ENCODE measurements at regions not wholly inside any gene's neighbourhood (a gene's known extent, or its start where the extent isn't known, plus 50 kb on each side); places are given as distances from the start of the nearest gene placed in this dataset.

DNA sequence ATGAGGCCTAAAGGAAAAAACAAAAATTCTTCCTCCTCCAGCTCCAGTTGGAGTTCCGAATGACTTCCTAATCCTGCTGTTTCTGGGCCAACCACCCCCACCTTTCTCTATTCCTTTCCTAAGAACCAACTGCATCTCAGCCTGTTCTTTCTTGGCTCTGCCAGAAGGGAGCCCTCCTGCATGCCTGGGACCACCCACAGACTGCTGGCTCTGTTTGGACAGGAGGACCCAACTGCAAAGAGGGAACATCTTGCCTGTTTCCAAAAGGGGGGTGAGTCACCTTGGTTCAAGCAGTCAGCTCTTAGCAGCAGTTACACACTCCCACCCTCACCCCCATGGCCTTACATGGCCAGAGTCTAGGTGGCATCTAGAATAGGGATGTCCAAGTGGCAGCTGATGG lies 116.0 kb upstream of the PRICKLE2 start:
- ATAC-seq (no peak), DNase-seq (no peak)
- intact Hi-C loops (cut with DNase I, micrococcal nuclease), result no loop called here

DNA sequence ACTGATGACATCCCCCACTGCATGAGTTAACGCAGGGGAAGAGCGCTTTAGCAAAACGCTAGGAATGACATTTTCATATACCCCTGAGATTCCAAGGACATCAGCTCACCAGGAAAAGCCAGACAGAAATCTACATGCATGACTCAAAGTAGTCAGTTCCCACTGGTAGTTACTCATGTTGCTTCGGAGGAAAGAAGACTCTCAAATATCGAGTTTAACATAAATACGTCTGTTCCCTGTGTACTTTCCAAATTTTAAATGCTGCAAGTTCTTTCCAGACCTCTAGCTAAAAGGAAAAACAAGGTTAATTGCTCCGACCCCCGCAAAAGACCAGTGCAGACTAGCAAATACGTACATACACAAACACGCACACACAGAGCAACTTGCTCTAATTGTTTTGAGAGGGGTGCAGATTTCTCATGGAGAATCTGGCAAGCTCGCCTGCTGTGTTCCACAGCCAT lies 115.4 kb upstream of the PRICKLE2 start:
- DNase-seq, result no peak
- ATAC-seq, result no peak
- intact Hi-C loops (cut with DNase I, micrococcal nuclease), result no loop called here

DNA sequence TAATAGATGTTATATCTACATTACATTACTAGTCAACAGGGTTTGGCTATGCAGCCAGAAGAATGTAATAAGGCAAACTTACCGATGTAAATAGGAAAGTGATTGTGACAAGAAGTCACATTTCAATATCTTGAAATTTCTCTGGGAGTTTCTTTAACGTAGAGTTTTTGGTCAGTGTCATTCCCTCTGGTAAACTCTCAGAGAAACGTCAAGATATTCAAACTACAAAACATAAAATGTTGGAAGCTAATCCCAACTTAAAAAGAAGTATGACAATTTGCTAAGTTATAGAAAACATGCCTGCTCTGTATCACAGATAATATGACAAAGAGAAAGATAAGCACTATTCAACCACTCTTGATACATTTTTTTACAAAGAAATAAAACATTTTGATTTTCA lies 111.2 kb upstream of the PRICKLE2 start:
- DNase-seq, result no peak
- no peak for ATAC-seq
- intact Hi-C loops (cut with DNase I, micrococcal nuclease), result no loop called here

DNA sequence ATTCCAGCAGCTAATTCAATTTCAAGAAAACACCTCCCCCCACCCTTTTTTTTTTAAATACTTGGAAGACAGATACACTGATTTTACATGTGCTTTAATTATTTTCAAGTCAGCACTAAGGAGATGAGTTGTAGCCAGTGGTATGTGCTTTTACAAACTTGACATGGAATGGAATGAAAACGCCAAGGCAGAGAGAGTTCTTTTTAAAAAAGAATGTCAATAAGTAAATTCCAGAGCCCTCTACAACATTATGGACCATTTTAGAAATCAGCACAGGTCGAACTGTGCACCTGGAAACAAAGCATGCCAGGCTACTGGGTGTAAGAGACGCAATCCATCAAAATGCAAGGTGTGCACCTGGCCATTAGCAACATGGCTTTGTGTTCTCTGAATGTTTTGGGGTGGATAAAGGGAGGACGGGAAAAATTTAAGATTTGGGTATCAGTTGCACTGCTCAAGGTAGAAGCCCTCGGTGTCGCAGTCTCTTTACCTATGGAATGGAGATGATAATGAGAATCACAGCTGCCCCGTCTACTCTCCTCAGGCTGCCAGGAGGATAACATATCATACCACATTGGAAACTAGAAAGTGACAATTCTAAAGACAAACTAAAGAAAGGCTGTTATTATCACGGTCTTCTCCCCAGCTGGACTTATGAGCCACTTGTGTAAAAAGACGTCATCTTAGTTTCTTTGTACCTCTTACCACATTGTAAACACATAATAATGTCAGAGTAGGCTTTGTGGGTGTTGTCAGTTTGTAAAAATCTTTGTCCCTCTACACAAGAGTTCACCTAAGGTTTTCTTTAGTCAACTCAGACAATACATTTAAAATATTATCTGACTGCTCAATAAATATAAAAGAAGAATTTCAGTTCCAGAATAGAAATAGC lies 107.4 kb upstream of the PRICKLE2 start:
- DNase-seq, result no peak
- intact Hi-C loops (cut with DNase I, micrococcal nuclease), result no loop called here
- ATAC-seq, result no peak

DNA sequence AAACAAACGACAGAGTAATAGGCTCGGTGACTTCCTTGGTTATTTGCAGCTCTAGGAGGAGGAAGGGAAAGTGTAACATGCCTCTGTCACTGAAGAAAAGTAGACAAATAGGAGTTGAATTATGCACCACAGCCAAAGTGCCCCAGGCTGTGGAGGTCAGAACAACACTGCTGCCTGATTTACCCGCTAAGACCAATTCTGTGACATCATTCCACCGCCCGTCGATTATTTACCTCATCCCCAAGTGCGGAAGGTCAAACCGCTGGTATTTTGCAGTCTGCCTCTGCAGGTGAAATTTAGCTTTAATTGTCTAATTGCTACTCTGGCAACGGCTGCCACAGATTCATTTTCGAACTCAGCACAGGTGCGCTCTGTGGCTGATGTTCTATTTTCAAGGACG lies 106.3 kb upstream of the PRICKLE2 start:
- ATAC-seq, result no peak
- DNase-seq, result no peak
- intact Hi-C loops (cut with DNase I, micrococcal nuclease), result no loop called here

DNA sequence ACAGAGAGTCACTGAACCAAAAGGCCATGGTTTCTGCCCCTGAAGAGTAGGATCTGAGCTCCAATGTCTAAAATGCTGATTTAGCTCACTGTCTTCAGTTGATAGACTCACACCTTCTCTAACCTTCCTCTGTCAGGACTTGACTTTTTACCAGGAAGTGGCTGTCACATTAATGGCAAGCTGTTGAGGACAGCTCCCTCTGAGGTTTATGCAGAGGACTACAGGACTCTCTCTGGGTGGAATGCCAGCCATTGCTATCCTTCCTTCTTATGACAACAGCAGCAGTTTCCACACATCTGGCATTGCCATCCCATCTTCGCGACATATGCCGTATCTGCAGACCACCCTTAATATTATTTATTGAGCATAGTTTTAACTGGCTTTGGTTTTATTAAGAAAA lies 103.8 kb upstream of the PRICKLE2 start:
- ATAC-seq (no peak), DNase-seq (no peak)
- intact Hi-C loops (cut with DNase I, micrococcal nuclease), result no loop called here

DNA sequence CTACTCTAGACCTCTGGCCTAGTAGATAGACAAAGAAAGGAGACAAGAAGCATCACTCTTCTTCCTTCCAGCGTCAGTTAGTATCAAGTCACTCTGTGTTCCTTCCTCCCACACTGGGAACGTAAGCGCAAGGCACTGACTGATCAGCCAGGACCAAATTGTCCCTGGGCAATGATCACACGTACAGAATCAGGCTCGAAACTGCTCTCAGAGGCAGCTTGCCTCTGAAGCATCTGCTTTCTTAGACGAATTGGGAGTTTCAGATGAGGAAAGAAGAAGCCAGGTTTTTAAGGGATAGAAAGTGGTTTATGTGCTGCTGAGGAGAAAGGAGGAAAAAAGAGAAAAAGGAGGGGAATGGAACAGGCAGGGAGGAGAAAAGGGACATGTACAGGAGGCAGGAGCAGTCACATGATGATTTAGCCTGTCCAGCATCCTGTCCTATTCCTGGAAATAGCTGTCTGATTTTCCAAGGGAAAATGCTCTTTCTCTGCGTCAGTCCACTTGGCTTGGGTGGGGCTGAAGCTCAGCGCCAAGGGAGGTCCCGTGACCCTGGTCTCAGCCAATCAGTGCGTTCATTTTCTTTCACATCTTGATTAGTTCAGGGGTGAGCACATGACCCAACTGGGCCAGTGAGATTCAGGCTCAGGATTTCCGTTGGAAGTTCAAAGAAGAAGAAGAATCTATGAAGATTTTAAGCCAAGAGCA lies 102.0 kb upstream of the PRICKLE2 start:
- DNase-seq, result peak in 1 of 2 donors; percentile 36
- no peak for ATAC-seq
- intact Hi-C loops (cut with DNase I, micrococcal nuclease), result no loop called here

DNA sequence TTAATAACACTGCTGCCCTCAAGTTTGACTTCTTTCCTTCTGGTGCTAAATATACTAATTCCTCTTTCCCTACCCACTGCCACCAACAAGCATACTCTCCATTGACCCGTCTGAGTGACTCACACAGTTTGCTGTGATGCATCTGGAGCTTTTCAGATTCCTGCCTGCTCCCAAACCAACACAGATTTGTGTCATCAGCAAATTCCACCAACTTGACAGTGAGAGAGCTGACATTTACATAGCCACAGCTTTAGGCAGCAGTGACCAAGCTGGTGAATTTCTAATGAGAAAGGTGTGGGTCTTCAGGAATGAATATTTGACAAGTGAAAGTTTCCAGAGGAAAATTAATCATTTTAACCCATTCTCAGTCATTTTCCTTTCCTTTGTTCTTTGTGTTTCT lies 96.5 kb upstream of the PRICKLE2 start:
- intact Hi-C loops (cut with DNase I, micrococcal nuclease), result no loop called here
- ATAC-seq (no peak), DNase-seq (no peak)

DNA sequence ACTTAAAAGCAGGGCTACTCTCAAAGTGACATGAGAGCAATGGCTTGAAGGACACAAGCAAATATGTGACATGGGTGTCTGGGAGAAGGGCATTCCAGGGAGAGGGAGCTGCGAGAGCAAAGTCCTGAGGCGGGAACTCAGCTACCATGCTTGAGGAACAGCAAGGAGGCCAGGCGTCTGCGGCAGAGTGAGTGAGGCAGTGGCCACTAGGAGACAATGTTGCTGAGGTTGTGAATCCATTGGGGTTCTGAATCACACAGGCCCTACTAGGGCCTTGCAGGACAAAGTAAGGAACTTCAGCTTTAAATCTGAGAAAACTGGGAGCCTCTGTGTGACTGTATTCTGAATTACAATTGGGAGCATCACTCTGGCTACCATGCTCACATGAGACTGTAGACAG lies 94.1 kb upstream of the PRICKLE2 start:
- intact Hi-C loops (cut with DNase I, micrococcal nuclease), result no loop called here
- DNase-seq, result no peak

DNA sequence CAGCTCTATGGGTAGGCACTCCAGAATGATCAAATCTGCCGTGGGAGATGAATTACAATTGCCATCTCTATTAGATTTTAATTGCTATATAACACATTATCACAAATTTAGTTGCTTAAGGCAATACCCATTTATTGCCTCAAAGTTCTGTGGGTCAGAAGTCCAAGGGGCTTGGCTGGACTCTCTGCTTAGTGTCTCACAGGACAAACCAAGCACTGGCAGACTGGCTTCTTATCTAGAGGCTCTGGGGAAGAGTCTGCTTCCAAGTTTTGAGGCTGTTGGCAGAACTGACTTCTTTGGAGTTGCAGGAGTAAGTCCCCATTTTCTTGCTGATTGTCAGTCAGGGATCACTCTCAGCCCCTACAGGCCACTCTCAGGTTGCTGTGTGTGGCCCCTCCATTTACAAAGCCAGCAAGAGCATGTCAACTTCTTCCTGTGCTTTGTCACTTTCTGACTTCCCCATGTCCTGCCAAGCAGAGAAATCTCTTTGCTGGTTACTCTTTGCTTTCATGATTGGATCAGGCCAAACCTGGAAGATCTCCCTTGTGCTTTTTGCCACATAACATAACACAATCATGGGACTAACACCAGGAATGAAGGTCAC lies 93.5 kb upstream of the PRICKLE2 start:
- intact Hi-C loops (cut with DNase I, micrococcal nuclease), result no loop called here
- DNase-seq (no peak), ATAC-seq (no peak)

More for the DNA sequence above, 94.1 kb upstream of the PRICKLE2 start:
- ATAC-seq, result no peak

DNA sequence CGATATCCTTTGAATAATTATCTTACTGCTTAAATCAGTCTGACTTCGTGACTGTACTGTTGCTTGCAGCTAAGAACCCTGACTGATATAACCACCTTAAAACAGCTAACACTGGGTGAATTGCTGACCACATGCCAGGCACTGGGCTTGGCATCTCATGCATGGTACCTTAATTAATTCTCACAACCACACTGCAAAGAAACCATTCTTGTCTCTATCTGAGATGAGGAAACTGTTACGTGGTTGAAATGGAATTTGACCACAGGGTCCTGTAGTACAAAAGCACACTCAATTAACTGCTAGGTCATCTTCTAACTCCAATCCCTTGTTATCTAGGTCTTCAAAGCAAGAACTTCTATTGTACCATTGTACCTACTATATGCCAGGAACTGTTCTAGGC lies 92.7 kb upstream of the PRICKLE2 start:
- intact Hi-C loops (cut with DNase I, micrococcal nuclease), result no loop called here
- no peak for DNase-seq
- ATAC-seq, result no peak

DNA sequence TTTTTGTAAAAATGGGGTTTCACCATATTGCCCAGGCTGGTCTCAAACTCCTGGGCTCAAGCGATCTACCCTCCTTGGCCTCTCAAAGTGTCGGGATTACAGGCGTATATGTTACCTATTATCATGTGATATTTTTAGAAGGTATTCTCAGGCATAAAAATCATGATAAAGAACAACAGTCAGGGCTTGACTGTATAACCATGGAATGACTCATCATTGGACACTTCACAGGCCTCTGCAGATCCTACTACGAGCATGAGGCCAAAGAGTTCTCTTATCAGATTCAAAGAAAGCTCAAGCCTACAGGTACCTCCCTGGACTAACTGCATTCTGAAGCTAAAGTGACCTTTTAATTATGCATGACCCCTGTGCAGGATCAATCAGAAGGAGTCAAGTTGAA lies 91.7 kb upstream of the PRICKLE2 start:
- no peak for DNase-seq
- intact Hi-C loops (cut with DNase I, micrococcal nuclease), result no loop called here
- no peak for ATAC-seq

DNA sequence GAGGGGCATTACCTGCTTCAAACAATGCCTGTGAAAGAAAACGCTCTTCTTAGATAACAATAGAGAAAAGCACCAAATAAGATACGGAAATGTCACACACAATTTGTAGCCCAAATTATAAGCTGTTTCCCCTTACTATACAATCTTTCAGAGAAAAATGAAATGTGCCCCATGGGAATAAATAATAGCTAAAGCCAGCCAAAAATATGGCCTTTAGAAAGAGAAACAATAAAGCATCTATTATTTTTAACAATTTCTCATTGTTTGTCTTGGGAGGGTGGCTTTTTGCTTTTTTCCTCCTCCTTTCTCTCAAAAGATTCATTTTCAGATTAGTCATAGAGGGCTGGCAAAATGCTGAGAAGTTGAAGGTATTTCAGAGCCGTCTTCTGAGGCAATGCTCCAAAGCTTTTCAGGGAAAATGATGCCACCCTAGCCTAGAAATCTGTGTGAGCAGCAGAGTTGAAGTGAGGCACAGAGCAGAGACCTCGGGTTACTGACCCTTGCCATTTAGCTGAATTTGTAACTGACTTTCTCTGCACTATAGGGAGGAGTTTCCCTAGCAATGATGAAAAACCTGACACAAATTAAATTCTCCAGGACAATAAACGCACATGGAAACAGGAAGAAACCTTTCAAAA lies 86.3 kb upstream of the PRICKLE2 start:
- ATAC-seq (no peak), DNase-seq (no peak)
- intact Hi-C loops (cut with DNase I, micrococcal nuclease), result no loop called here

DNA sequence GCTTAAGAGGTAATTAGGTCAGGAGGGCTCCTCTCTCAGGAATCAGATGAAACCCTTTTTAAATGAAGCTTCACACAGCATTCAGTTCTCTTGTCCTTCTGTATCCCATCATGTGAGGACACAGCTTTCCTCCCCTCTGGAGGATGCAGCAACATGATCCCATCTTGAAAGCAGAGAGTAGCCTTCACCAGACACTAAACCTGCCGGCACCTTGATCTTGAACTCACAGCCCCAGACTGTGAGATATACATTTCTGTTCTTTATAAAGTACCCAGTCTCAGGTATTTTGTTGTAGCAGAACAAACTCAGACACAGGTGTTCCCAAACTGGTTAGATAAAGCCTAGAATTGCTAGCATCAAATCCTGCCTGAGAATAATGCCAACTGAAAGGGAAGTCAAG lies 83.7 kb upstream of the PRICKLE2 start:
- no peak for DNase-seq
- intact Hi-C loops (cut with DNase I, micrococcal nuclease), result no loop called here
- ATAC-seq, result no peak

DNA sequence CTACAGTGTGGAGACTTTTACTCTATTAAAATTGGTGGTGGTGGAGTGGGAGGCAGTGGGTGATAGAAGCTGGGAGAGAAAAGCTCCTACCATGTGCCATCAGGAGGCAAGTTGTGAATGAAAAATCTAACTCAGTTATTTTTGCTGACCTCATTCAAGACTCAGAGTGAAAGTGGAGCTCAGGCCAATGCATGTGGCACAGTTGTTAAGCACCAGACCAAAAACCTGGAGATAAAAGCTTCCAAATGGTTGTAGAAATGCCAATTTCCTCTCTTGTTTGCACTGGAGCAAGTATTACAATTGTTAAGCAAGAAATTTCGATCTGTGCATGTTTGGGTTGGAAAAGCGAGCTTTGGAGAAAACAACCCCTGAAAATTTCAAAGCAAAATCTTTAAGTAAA lies 81.5 kb upstream of the PRICKLE2 start:
- DNase-seq, result no peak
- no peak for ATAC-seq
- intact Hi-C loops (cut with DNase I, micrococcal nuclease), result no loop called here

DNA sequence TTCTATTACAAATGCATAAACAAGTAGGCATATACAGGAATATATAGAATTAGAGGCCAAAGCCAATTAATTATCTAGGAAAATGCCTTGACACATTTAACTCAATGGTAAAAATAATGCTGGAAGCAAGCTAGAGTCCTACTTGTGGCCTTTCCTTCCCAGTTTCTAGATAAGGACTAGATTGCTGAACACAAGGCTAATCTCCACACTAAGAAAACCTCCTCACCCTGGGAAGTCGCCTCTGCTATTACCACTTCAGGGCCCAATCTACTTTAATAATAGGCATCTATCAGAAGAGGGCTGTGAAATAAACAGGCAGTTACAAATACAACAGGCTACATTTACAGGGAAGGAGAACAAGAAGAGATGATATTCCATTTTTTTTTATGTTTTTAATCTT lies 80.5 kb upstream of the PRICKLE2 start:
- DNase-seq (no peak), ATAC-seq (no peak)
- intact Hi-C loops (cut with DNase I, micrococcal nuclease), result no loop called here

DNA sequence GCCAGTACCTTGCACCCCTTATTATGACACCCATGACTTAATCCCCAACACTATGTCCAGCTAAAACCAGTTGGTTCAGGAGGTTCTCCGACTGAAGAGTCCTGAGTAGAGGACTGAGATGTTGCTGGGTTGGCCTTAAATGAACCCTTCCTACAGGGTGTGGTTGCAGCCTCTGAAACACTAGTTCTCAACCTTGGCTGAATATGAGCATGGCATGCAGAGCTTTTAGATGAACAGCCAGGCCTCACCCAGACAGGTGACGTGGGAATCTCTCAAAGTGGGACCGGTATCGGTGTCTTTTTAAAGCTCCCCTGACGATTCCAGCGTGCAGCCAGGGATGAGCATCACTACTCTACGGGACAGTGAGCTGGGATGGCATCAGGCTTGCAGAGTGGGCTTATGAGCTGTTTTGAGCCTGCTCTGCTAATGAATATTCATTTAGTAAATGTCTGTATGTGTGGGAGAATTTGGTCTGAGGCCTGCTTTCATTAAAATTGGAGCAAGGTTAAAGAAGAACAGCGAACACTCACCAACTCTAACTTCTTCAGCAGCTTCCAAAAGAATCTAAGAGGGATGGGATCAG lies 79.7 kb upstream of the PRICKLE2 start:
- ATAC-seq, result no peak
- no peak for DNase-seq
- intact Hi-C loops (cut with DNase I, micrococcal nuclease), result no loop called here

DNA sequence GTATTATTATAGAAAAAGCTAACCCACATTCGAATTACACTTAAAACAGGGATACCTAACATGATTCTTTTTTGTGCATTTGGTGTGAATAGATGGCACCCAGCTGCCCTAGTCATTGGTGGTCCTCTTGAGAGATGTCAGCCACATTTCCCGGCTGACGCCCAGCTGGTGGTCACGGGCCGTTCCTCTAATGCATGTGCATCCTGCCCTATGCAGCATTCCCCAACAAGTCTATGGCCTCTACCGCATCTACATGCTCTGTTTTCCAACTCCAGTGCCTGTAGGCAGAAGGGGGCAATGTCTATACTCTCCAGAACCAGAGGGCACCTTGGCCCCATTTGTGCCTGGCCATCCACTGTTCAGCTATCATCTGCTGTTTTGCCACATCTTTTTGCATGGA lies 78.6 kb upstream of the PRICKLE2 start:
- no peak for ATAC-seq
- intact Hi-C loops (cut with DNase I, micrococcal nuclease), result no loop called here

DNA sequence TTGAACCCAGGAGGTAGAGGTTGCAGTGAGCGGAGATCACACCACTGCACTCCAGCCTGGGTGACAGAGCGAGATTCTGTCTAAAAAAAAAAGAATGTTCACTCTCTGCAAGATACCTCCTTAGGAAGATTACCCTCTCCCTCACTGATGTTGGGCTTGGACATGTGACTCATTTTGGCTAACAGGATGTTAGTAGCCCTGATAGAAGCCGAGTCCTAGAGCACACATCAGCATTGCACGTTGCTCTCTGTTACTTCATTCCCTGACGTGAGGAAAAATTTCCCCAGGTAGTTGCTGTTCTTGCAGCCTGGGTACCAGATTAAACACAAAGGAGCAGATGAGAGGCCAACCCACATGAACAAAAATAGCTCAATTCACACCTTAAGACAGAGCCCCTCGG lies 78.1 kb upstream of the PRICKLE2 start:
- ATAC-seq, result no peak
- intact Hi-C loops (cut with DNase I, micrococcal nuclease), result no loop called here
- no peak for DNase-seq

More for the DNA sequence above, 78.6 kb upstream of the PRICKLE2 start:
- DNase-seq, result no peak

Data from left colon (tissue), 2 donors.